HG02798 (cell line): ENCODE measurements at regions not wholly inside any gene's neighbourhood (a gene's known extent, or its start where the extent isn't known, plus 50 kb on each side); places are given as distances from the start of the nearest gene placed in this dataset.

Experiments
- ATAC-seq: cut with Tn5 transposase; IDR thresholded peaks from one replicate; pipeline ENCODE4 v1.9.1; 2021; ENCODE audit warnings: mild to moderate bottlenecking; ENCODE audit not compliant: unreplicated experiment, poor library complexity

- no peak for ATAC-seq
Measured at GRCh38 chr2:18762667-18763066, 173.3 kb upstream of the NT5C1B start.

DNA sequence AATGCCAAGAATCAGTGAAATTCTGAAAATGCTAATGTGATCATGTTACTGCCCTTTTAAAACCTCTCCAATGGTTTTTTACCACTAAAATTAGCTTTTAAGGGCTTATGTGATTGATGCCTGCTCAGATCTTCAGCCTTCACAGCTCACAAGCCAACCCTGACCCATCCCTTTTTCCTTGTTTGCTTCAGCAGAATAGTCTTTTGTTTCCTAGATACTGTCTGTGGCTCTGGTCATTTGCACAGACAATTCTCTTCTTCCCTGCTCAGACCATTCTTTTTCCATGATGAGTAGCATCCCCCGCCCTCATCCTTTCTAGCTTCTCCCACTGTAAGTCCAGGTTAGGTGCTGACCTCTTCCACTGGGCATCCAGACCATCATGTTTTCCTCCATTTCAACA is 164.9 kb upstream of the NT5C1B start:
- no peak for ATAC-seq

- no peak for ATAC-seq
Measured at GRCh38 chr2:18753722-18754121, 164.4 kb upstream of the NT5C1B start.

GRCh38 chr2:18752667-18753422 is 163.5 kb upstream of the NT5C1B start:
- ATAC-seq = no peak

GRCh38 chr2:18752022-18752493 is 162.7 kb upstream of the NT5C1B start:
- ATAC-seq = no peak

GRCh38 chr2:18750672-18751554 is 161.5 kb upstream of the NT5C1B start:
- no peak for ATAC-seq

GRCh38 chr2:18749912-18750526 is 160.7 kb upstream of the NT5C1B start:
- no peak for ATAC-seq

DNA sequence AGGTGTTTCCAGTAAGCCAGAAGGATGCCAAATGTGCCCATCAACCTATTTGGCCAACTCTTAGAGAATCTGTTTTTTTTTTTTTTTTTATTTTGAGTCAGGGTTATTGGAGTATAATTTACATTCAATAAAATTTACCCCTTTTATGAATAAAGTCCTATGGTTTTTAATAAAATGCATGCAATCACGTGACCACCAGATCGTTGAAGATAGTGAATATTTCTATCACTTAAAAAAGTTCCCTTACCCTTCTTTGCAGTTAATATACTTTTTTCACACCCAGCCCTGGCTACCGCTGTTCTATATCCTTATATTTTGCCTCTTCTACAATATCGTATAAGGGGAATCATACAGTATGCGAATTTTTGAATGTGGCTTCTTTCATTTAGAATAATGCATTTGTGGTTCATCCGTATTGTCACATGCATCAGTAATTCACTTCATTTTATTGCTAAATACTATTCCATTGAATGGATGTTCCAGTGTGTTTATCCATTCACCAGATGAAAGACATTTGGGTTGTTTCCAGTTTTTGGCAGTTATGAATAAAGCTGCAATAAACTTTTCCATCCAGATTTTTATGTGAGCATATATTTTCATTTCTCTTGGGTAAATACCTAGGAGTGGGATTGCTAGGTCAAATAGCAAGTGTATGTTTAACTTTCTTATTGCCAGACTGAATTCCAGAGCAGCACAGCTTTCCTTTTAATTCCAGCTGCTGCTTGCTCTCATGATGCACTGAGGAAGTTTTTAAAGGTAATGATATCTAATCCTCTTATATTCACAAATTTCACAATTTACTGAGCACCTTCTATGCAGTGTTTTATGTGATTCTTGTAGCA is 156.3 kb upstream of the NT5C1B start:
- no peak for ATAC-seq

- ATAC-seq = no peak
Measured at GRCh38 chr2:18741895-18742732, 152.7 kb upstream of the NT5C1B start.

DNA sequence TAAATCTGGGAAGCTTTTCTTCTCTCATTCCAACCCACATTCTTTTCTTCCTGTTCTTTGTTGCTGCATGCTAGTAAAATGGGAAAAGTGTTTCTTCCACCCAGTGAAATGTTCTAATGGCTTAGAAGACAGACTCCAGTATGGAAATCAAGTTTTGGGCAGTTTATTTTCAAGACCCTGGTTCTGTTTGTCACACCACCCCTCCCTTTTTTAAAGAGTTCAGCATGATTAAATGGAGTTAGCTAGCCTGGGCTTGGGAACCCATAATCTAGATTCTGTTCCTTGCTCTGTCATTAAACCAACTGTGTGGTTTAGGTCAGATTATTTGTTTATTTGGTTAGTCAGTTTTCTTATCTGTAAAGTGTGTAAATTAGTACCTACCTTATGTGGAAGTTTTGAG is 151.8 kb upstream of the NT5C1B start:
- ATAC-seq = no peak

- no peak for ATAC-seq
Measured at GRCh38 chr2:18740474-18740881, 151.1 kb upstream of the NT5C1B start.

- no peak for ATAC-seq
Measured at GRCh38 chr2:18731666-18732065, 142.3 kb upstream of the NT5C1B start.

DNA sequence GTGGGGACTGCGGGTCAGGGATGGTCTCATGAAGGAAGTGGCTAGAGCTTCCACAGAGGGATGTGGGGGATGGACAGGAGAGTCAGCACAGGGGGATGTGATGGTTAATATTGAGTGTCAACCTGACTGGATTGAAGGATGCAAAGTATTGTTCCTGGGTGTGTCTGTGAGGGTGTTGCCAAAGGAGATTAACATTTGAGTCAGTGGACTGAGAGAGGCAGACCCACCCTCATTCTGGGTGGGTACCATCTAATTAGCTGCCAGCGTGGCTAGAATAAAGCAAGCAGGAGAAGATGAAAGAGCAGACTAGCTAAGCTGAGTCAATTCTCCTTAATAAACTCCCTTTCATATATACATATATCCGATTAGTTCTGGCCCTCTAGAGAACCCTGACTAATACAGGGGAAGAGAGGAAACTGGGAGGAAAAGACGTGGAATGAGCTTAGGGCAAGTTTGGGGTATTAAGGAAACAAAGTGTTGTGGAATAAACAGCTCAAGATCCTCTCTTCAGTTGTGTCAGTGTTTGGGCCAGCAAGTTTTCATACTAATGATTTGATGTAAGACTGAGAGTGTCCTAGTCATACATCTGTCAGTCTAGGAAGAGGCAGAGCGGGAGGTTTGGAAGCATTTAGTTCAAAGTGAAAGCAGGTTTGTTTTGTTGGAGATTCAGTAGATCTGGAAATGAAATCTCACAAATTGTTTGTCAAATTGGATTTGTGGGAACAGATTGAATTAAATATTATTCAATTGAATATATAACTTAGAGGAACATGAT is 135.2 kb upstream of the NT5C1B start:
- ATAC-seq = no peak

DNA sequence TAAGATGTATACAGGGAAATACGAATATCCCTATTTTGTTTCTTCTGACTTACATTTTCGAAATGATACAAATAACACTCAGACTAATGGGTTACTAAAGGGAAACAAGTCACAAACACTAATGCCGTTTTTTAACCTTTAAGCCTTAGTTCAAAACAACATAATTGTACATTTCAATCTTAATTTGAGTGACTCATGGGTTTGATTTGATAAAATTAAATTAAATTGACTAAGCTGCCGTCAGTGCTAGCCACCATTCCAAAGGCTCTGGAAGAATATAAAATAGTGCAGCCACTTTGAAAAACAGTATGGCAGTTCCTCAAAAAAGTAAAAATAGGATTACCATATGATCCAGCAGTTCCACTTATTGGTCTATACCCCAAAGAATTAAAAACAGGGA is 133.8 kb upstream of the NT5C1B start:
- no peak for ATAC-seq

GRCh38 chr2:18722101-18722500 is 132.7 kb upstream of the NT5C1B start:
- ATAC-seq = no peak

DNA sequence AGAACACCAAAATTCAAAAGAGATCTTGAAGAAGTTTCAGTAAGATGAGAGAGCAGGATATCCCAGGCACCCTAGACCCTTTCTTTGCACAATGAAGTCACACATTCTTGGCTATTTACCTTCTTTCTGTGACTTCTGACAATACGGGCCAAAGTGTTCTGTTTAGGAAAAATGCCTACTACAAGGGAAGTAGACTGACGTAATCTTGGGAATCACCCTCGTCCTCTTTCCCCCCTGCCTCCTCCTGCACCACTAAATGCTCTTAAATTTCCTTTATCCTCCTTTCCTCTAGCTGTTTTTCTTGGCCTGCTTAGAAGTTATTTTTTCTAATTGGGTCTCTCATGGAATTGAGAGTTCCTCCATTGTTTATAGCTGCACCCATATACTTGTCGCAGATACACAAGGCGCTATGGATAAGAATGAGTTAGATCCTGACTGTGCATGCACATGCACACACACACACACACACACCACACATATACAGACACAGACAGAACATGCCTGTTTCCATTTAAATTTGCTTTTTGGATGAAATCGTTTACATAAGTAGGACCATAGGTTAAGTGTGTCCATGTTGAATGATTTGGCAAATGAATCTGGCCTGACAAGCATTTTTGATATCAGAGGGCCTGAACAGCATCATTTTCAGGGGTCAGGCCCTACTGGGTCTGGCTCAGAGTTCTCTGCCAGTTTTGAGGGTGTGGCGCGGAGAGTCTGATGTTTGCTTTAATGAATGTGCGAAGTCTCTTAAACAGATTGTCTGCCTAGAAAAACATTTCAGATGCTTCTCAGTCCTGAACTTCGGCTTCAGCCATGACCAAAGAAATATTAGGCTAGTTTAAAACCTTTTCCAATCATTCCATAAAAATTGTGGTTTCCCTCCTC is 131.9 kb upstream of the NT5C1B start:
- no peak for ATAC-seq

GRCh38 chr2:18719978-18720775 is 130.8 kb upstream of the NT5C1B start:
- ATAC-seq = no peak
